Activated CD4-positive, alpha-beta T cell treated with anti-CD3 and anti-CD28 coated beads for 24 hours (primary cell): ENCODE measurements at regions not wholly inside any gene's neighbourhood (a gene's known extent, or its start where the extent isn't known, plus 50 kb on each side); places are given as distances from the start of the nearest gene placed in this dataset.
"Not testable (repeated sequence)": the region's sequence is repeated elsewhere in the genome, so short reads cannot be mapped to it uniquely, and the experiment has no call there.

Experiments used
- DNase-seq, 2 donors: peaks; one replicate each; pipeline ENCODE4 v3.0.0-alpha.2; 2020; ENCODE audit warnings: low read depth in 2 of 2

DNA sequence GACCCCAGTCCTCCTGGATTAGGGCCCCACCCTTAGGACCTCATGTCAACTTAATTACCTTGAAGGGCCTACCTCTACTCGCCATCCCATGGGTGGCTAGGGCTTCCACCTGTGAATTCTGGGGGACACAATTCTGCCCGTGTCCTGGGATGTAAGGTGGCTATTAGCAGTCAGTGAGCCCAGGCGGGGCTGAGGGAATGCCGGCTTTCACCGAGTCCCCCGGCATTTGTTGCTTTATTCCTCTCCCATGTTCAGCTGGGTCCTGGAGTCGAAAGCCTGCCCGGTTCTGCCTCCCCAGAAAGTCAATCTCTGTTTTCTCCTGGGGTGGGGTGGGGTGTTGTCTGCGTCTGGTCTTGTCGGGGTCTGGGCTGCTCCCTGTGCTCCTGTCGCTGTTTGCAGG is 125.6 kb downstream of the GLRX3 start:
- no peak for DNase-seq

- DNase-seq: no peak
Observed at GRCh38 chr10:130263289-130263688, 127.1 kb downstream of the GLRX3 start.

GRCh38 chr10:130265542-130265941 is 129.4 kb downstream of the GLRX3 start:
- no peak for DNase-seq

DNA sequence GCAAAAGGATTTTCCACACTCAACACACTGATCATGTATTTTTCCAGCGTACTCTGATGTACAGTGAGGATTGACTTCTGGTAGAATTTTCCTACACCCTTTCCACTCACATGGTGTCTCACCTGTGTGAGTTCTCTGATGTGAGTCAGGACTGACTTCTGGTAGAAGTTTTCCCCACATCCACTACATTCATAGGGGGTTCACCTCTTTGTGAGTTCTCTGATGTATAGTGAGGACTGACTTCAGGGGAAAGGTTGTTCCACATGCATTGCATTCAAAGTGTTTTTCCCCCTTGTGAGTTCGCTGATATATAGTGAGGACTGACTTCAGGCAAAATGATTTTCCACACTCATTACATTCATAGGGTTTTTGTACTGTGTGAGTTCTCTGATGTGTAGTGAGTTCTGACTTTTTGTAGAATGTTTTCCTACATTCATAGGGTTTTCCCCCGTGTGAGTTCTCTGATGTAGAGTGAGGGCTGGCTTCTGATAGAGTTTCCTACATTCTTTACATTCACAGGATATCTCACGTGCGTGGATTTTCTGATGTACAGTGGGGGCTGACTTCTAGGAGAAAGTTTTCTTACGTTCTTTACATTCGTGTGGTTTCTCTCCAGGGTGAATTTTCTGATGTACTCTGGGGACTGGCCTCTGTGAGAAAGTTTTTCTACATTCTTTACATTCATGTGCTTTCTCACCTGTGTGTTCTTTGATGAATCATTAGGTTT is 146.5 kb downstream of the GLRX3 start:
- DNase-seq: no peak

- no peak for DNase-seq
Observed at GRCh38 chr10:130283219-130283545, 147.0 kb downstream of the GLRX3 start.

DNA sequence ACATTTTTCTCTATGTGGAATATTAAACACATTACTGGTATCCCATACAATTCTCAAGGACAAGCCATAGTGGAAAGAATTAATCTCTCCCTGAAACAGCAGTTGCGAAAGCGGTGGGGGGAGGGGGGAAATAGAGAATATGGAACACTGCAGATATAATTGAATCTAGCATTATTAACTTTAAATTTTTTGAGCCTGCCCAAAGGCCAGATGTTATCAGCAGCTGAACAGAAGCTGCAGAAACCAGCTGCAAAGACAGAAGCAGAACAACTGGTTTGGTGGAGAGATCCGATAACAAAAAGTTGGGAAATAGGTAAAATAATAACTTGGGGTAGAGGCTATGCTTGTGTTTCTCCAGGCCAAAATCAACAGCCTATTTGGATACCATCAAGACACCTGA is 159.6 kb downstream of the GLRX3 start:
- DNase-seq: not testable (repeated sequence)

DNA sequence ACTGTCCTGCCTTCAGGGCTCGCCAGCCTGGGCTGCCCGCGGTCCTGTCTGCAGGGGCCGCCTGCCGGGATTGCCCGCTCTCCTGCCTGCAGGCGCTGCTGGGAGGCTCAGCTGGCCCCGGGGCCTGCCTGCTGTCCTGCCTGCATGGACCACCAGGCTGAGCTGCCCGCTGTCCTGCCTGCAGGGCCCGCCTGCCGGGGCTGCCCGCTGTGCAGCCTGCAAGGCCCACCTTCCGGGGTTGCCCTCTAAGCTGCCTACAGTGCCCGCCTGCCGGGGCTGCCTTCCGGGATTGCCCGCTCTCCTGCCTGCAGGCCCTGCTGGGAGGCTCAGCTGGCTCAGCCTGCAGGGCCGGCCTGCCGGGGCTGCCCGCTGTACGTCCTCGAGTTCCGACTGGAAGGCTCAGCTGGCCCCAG is 164.4 kb downstream of the GLRX3 start:
- peak; percentile 1 to 40 for DNase-seq

DNA sequence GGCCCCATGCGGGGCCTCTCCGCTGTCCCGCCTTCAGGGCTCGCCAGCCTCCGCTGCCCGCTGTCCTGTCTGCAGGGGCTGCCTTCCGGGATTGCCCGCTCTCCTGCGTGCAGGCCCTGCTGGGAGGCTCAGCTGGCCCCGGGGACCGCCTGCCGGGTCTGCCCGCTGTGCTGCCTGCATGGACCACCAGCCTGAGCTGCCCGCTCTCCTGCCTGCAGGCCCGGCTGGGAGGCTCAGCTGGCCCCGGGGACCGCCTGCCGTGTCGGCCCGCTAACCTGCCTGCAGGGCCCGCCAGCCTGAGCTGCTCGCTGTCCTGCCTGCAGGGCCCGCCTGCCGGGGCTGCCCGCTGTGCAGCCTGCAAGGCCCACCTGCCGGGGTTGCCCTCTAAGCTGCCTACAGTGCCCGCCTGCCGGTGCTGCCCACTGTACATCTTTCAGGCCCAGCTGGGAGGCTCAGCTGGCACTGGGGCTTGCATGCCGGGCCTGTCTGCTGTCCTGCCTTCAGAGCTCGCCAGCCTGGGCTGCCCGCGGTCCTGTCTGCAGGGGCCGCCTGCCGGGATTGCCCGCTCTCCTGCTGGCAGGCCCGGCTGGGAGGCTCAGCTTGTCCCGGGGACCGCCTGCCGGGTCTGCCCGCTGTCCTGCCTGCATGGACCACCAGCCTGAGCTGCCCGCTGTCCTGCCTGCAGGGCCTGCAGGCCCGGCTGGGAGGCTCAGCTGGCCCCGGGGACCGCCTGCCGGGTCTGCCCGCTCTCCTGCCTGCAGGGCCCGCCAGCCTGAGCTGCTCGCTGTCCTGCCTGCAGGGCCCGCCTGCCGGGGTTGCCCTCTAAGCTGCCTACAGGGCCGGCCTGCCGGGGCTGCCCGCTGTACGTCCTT is 165.1 kb downstream of the GLRX3 start:
- DNase-seq: peak; percentile 13 to 50

DNA sequence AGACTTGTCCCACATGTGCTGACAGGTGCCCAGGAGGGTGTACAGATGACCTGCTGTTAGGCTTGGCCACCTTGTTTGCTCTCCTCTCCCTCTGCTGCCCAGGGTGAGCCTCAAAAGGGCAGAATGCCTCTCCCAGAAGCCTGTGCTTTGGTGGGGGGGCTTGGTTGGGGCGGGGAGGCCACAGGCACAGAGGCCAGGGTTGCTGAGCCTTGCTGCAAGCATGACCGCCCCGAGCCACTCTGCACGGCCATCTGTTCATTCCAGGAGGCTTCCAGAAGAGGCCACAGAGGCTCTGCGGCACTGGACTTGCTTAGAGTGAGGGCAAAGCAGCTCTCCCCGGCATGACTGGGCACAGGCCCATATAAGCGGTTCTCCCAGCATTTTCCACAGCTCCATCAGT is 190.8 kb downstream of the GLRX3 start:
- DNase-seq: no peak

DNA sequence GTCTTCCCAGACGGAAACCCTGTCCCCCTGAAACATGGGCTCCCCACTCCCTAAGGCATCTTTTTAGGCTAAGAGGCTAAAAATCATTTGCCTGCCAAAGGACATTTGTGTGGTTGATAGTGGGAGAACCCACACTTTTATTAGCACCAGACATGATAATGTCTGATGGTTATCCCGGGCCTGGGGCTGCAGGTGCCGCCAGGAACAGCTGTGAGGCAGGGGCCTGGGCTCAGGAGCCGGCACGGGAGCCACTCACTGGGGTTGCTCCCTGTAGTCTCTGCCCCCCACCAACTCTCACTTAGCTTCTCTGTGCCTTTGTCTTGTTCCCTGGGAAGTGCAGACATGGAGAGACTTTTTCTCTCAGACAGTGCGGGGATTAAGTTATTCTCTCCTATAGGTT is 193.6 kb downstream of the GLRX3 start:
- no peak for DNase-seq

DNA sequence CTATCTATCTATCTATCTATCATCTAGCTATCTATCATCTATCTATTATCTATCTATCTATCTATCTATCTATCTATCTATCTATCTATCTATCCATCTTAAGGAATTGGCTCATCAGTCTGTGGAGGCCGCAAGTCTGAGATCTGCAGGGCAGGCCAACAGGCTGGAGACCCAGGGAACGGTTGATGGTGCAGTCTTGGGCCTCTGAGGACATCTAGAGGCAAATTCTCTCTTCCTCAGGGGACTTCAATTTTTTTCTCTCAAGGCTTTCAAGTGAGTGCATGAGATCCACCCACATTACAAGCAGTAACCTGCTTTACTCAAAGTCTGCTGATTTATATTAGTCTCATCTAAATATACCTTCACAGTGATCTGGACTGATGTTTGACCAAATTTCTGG is 197.0 kb downstream of the GLRX3 start:
- no peak for DNase-seq

- DNase-seq: no peak
Observed at GRCh38 chr10:130335336-130335735, 199.1 kb downstream of the GLRX3 start.

DNA sequence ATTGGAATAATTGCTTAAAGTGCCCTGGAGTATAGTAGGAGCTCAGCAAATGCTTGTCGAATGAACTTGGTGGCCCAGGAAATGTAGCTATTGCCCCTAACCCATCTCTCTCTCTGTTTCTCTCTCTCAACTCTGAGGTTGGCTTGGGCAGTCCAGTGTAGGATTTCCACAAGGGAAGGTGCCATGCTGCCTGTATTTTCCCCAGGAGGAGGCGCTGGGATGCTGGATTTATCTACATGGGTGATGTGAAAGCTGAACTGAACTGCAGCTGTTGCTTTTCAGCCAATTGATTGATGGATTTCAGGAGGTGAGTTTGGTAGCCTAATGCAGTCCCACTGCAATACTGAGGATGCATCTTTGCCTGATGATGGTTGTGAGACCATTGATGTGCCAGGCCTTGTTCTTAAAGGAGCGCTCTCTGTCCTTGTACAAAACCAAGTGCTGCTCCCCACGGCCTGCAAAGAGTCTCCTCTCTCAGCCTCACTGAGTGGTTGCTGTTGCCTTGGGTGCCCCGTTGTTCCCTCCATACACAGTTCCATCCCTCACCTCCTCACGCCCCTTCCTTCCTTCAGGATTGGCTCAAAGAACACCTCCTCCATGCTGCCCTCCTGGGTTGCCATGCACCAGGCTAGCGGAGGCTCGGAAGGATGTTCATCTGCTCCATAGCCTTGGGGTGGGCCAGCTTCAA is 200.6 kb downstream of the GLRX3 start:
- DNase-seq: no peak

GRCh38 chr10:130337305-130337640 is 201.1 kb downstream of the GLRX3 start:
- DNase-seq: no peak

GRCh38 chr10:130337696-130338635 is 201.8 kb downstream of the GLRX3 start:
- no peak for DNase-seq

DNA sequence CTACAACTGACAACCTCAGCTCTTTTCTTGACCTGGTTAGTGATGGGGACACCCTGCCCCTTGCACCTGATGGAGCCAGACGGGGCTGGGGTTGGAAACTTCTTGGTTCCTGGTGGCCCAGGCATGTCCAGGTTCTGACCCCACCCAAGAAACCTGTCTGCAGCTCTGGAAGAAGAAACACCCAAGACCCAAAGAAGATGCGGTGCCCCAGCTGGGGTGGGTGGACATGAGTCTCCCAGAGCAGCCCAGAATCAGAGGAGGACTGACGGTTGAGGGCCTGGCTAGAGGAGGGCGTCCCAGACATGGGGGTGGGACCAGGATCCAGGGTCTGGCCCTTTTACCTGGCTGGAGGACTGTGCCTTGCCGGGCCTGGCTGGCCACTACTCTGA is 202.4 kb downstream of the GLRX3 start:
- no peak for DNase-seq

DNA sequence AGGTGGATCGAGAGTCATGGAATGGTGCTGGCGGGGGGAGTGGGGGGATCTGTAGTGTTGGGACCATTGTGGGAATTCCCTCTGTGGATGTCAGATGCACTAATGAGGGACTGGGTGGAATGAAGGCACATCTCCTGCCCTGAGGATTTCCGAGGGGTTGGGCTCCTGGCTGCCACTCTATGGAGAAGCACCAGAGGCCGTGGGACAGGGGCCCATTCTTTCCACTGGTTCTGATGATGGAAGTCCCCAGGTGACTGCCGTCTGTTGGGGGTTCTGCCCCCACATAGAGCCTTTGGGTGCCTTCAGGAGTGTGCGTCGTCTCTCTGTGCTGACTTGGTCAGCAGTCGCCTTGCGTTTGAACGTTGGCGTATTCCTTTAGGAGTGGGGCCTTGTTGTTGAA is 202.9 kb downstream of the GLRX3 start:
- no peak for DNase-seq

GRCh38 chr10:130339911-130340310 is 203.7 kb downstream of the GLRX3 start:
- no peak for DNase-seq

DNA sequence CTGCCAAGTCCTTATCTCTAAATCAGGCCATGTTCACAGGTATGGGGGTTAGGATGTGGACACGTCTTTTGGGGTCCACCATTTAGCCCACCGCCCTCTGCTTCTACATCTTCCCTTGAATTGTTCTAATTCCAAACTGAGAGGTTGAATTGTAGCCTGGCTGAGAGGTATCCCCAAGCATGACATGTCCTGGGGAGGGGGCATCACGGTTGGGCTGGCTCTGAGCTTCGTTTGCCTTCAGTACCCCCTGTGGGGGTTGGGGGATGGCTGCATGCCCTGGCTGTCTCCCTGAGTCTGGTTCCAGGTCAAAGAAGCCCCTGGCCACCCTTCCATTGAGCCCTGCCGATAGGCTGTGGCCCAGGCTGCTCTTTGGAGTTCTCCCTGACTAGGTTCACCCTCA is 204.6 kb downstream of the GLRX3 start:
- DNase-seq: no peak

DNA sequence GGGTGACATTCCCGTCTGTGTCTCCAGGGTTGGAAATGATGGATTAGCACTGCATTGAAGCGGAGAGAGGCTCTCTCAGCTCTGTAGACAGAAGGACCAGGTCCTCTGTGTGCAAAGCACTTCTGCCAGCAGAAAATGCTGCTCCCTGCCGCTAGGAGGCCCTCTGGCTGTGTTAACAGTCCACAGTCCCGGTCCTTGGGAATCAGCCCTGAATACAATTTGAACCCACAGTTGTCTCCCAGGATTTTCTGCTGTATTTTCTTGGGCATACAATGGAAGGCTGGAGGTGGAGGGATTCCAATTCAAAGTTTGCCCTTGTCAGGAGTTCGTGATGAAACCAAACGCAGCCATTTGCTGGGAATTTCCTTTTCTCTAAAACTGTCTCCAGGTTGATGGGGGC is 205.2 kb downstream of the GLRX3 start:
- DNase-seq: no peak

DNA sequence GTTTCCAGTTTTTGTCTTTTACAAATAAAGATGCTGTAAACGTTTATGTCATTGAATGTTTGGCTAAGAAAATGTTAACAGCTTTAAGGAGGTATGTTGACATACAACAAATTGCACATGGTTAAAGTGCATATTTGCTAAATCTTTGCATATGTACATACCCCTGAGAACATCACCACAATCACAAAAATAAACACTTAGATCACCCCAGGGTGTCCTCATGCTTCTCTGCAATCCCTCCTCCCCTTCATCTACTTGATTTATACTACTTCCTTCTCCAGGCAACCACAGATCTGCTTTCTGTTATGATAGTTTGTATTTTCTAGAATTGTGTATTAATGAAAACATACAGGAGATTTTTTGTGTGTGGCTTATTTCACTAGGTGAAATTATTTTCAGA is 209.5 kb downstream of the GLRX3 start:
- DNase-seq: no peak

- DNase-seq: no peak
Observed at GRCh38 chr10:130350996-130351395, 214.8 kb downstream of the GLRX3 start.
